WTC11 (cell line): ENCODE measurements at regions not wholly inside any gene's neighbourhood (a gene's known extent, or its start where the extent isn't known, plus 50 kb on each side); places are given as distances from the start of the nearest gene placed in this dataset.
A peak's percentile ranks its signal among the peaks of the same experiment; 100 is the strongest.

ENCODE experiments used
- ATAC-seq: fragments of 200-7000 bp; cut with Tn5 transposase; 2 replicates; pipeline ENCODE4 v1.10.0; 2021; ENCODE audit warnings: mild to moderate bottlenecking, moderate library complexity
- CTCF ChIA-PET: fragments of 300-600 bp; sonication (Branson Sonifier 250); formaldehyde crosslinking; loops from one replicate; lab custom pipeline; 2021; ENCODE audit warnings: antibody characterized with exemption; lab: Charles Lee
- POLR2A ChIA-PET: fragments of 350-600 bp; sonication (Branson Sonifier 250); formaldehyde crosslinking; loops from one replicate; lab custom pipeline; 2021; ENCODE audit warnings: antibody characterized with exemption; lab: Charles Lee
- DNase-seq: peaks from one replicate; pipeline ENCODE4 v3.0.0; 2021; ENCODE audit warnings: low spot score
- H3K27ac Mint-ChIP-seq: 2 replicates; pipeline ENCODE4 v1.8.0; 2021; ENCODE audit warnings: mixed read lengths
- H3K27me3 Mint-ChIP-seq: 2 replicates; pipeline ENCODE4 v1.8.0; 2021; ENCODE audit warnings: low read depth, mild to moderate bottlenecking, moderate library complexity, mixed read lengths
- H3K36me3 Mint-ChIP-seq: 2 replicates; pipeline ENCODE4 v1.8.0; 2021; ENCODE audit warnings: mixed read lengths
- H3K4me1 Mint-ChIP-seq: 2 replicates; pipeline ENCODE4 v1.8.0; 2022; ENCODE audit warnings: mixed read lengths
- H3K4me3 Mint-ChIP-seq: 2 replicates; pipeline ENCODE4 v1.8.0; 2021; ENCODE audit warnings: mild to moderate bottlenecking, moderate library complexity, mixed read lengths
- H3K9me3 Mint-ChIP-seq: 2 replicates; pipeline ENCODE4 v1.8.0; 2021; ENCODE audit warnings: mixed read lengths
- ATF1 ChIP-seq: sonication (generic); formaldehyde crosslinking; IDR thresholded peaks from 2 replicates; pipeline ENCODE4 v1.8.1; 2023; ENCODE audit warnings: mild to moderate bottlenecking, moderate library complexity, missing genetic modification reagents
- CBFB ChIP-seq: sonication (generic); formaldehyde crosslinking; IDR thresholded peaks from 2 replicates; pipeline ENCODE4 v1.8.1; 2022; ENCODE audit warnings: mild to moderate bottlenecking, low read depth, missing genetic modification reagents
- FOXK1 ChIP-seq: sonication (generic); formaldehyde crosslinking; IDR thresholded peaks from 2 replicates; pipeline ENCODE4 v1.8.0; 2022; ENCODE audit warnings: mild to moderate bottlenecking, moderate library complexity, missing genetic modification reagents
- JAZF1 ChIP-seq: fragments of 250-450 bp; sonication (Bioruptor Pico); IDR thresholded peaks from 2 replicates; pipeline ENCODE4 v1.9.0; 2021; ENCODE audit warnings: moderate library complexity, mild to moderate bottlenecking, inconsistent platforms
- NFATC4 ChIP-seq: fragments of 250-450 bp; sonication (Bioruptor Pico); IDR thresholded peaks from 2 replicates; pipeline ENCODE4 v1.9.0; 2021; ENCODE audit warnings: mild to moderate bottlenecking
- NFYB ChIP-seq: sonication (generic); formaldehyde crosslinking; conservative IDR thresholded peaks from 2 replicates; pipeline ENCODE4 v1.8.0; 2022; ENCODE audit warnings: low read depth, missing genetic modification reagents
- NR1H2 ChIP-seq: sonication (generic); formaldehyde crosslinking; IDR thresholded peaks from 2 replicates; pipeline ENCODE4 v1.9.0; 2021; ENCODE audit warnings: mild to moderate bottlenecking, moderate library complexity, missing genetic modification reagents
- SMAD3 ChIP-seq: sonication (generic); formaldehyde crosslinking; IDR thresholded peaks from 2 replicates; pipeline ENCODE4 v1.8.0; 2022; ENCODE audit warnings: missing genetic modification reagents, mild to moderate bottlenecking, borderline replicate concordance
- TCF7 ChIP-seq: sonication (generic); formaldehyde crosslinking; IDR thresholded peaks from 2 replicates; pipeline ENCODE4 v1.8.0; 2022; ENCODE audit warnings: mild to moderate bottlenecking, low read depth, missing genetic modification reagents, moderate library complexity
- ZNF232 ChIP-seq: sonication (generic); formaldehyde crosslinking; IDR thresholded peaks from 2 replicates; pipeline ENCODE4 v1.8.0; 2022; ENCODE audit warnings: mild to moderate bottlenecking, missing genetic modification reagents
- ZNF396 ChIP-seq: fragments of 250-450 bp; sonication (Bioruptor Pico); IDR thresholded peaks from 2 replicates; pipeline ENCODE4 v1.8.0; 2021; ENCODE audit warnings: mild to moderate bottlenecking, moderate library complexity, borderline replicate concordance
- ZNF416 ChIP-seq: fragments of 250-450 bp; sonication (Bioruptor Pico); IDR thresholded peaks from 2 replicates; pipeline ENCODE4 v1.9.0; 2021; ENCODE audit warnings: mild to moderate bottlenecking, inconsistent platforms
- ZNF671 ChIP-seq: fragments of 250-450 bp; sonication (Bioruptor Pico); IDR thresholded peaks from 2 replicates; pipeline ENCODE4 v1.8.0; 2021; ENCODE audit warnings: mild to moderate bottlenecking
- TF ChIP-seq, protein P1 (sequence below): sonication (generic); formaldehyde crosslinking; IDR thresholded peaks from 2 replicates; pipeline ENCODE4 v1.8.1; 2022; ENCODE audit warnings: mild to moderate bottlenecking, missing genetic modification reagents, moderate library complexity, borderline replicate concordance
- TF ChIP-seq, protein P2 (sequence below): sonication (generic); formaldehyde crosslinking; IDR thresholded peaks from 2 replicates; pipeline ENCODE4 v1.8.1; 2022; ENCODE audit warnings: low read depth, missing genetic modification reagents, borderline replicate concordance
- TF ChIP-seq, protein P3 (sequence below): sonication (generic); formaldehyde crosslinking; IDR thresholded peaks from 2 replicates; pipeline ENCODE4 v1.8.0; 2022; ENCODE audit warnings: mild to moderate bottlenecking, missing genetic modification reagents
- TF ChIP-seq, protein P4 (sequence below): fragments of 250-450 bp; sonication (Bioruptor Pico); conservative IDR thresholded peaks from 2 replicates; pipeline ENCODE4 v1.9.0; 2021; ENCODE audit warnings: mild to moderate bottlenecking
- TF ChIP-seq, protein P5 (sequence below): fragments of 250-450 bp; sonication (Bioruptor Pico); IDR thresholded peaks from 2 replicates; pipeline ENCODE4 v1.9.0; 2021; ENCODE audit warnings: mild to moderate bottlenecking, borderline replicate concordance
- TF ChIP-seq, protein P6 (sequence below): sonication (generic); formaldehyde crosslinking; IDR thresholded peaks from 2 replicates; pipeline ENCODE4 v1.8.0; 2023; ENCODE audit warnings: missing genetic modification reagents

DNA sequence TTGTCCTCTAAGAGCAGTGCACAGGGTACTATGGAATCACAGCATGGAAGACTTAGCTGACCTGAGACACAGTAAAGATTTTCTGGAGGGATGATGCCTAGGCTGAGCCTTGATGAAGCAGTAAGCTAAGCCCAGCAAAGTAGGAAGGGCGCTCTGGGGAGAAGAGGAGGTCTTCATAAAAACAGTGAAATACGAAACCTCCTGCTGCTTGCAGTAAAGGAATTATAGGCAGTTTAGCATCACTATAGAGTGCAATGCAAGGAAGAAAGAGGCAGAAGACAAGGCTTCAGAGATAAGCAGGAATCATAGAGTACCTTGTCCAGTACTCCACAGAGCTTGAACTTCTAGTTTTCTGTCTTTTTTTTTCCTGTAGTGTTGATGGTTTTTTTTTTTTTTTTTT lies 555.7 kb upstream of the CADM1 start:
- Mint-ChIP-seq H3K4me1 (peaks cover 32% of the 10 kb centered on the region), H3K36me3 (no peaks in the 10 kb centered on the region), H3K27me3 (peaks cover 48% of the 10 kb centered on the region), H3K4me3 (0 out of 2 replicates have a peak overlapping the region, but pooled peaks have one; percentile 6), H3K9me3 (no peaks in the 10 kb centered on the region), H3K27ac (no peak overlapping the region)
- ATAC-seq (peak; percentile 85), DNase-seq (no peak)
- ChIA-PET POLR2A (interaction anchor here (0.6 kb wide), 1 partner anchor 139 kb away, joined by 3 read pairs; no protein-coding TSS in a partner anchor), CTCF (interaction anchor here (0.5 to 1.7 kb wide), 10 partner anchors 10 to 632 kb away, joined by 3 to 6 read pairs (median 4); no protein-coding TSS in a partner anchor)
- TF ChIP-seq ZNF396 (CRISPR knock-in tag) (no peak), NFATC4 (CRISPR knock-in tag) (no peak), JAZF1 (CRISPR knock-in tag) (no peak), ATF1 (CRISPR knock-in tag) (no peak), ZNF671 (CRISPR knock-in tag) (no peak), CBFB (no peak), ZNF232 (CRISPR knock-in tag) (no peak), TCF7 (CRISPR knock-in tag) (no peak), FOXK1 (CRISPR knock-in tag) (no peak), NFYB (CRISPR knock-in tag) (no peak)
- TF ChIP-seq, protein P1, sequence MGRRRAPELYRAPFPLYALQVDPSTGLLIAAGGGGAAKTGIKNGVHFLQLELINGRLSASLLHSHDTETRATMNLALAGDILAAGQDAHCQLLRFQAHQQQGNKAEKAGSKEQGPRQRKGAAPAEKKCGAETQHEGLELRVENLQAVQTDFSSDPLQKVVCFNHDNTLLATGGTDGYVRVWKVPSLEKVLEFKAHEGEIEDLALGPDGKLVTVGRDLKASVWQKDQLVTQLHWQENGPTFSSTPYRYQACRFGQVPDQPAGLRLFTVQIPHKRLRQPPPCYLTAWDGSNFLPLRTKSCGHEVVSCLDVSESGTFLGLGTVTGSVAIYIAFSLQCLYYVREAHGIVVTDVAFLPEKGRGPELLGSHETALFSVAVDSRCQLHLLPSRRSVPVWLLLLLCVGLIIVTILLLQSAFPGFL (CRISPR knock-in tag): no peak
- TF ChIP-seq, protein P2, sequence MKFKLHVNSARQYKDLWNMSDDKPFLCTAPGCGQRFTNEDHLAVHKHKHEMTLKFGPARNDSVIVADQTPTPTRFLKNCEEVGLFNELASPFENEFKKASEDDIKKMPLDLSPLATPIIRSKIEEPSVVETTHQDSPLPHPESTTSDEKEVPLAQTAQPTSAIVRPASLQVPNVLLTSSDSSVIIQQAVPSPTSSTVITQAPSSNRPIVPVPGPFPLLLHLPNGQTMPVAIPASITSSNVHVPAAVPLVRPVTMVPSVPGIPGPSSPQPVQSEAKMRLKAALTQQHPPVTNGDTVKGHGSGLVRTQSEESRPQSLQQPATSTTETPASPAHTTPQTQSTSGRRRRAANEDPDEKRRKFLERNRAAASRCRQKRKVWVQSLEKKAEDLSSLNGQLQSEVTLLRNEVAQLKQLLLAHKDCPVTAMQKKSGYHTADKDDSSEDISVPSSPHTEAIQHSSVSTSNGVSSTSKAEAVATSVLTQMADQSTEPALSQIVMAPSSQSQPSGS: no peak
- TF ChIP-seq, protein P3, sequence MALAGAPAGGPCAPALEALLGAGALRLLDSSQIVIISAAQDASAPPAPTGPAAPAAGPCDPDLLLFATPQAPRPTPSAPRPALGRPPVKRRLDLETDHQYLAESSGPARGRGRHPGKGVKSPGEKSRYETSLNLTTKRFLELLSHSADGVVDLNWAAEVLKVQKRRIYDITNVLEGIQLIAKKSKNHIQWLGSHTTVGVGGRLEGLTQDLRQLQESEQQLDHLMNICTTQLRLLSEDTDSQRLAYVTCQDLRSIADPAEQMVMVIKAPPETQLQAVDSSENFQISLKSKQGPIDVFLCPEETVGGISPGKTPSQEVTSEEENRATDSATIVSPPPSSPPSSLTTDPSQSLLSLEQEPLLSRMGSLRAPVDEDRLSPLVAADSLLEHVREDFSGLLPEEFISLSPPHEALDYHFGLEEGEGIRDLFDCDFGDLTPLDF (CRISPR knock-in tag): no peak
- TF ChIP-seq, protein P4, sequence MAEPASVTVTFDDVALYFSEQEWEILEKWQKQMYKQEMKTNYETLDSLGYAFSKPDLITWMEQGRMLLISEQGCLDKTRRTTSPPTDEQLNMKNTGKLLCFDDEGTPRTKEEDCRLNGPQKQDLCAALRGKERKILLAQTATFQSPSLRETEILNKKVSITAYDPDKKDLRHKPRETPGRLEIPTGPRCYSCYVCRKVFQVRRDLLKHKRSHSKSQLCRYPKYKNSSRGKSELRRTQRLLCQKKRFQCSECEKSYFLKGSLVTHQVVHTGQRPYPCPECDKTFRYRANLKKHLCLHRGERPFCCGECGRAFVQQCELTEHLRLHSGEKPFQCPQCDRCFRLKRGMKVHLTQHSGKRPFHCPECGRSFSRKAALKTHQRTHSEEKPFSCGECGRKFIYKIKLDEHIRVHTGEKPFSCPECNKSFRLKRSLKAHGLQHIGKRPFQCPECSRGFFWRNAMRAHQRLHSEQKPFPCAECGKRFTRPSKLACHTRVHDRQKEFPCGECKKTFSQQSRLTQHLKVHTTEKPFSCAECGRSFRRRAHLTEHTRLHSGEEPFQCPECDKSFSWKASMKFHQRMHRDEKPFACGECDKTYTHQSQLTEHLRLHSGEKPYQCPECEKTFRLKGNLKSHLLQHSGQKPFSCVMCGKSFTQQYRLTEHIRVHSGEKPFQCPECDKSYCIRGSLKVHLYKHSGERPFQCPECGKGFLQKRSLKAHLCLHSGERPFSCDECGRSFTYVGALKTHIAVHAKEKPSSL (CRISPR knock-in tag): no peak

DNA sequence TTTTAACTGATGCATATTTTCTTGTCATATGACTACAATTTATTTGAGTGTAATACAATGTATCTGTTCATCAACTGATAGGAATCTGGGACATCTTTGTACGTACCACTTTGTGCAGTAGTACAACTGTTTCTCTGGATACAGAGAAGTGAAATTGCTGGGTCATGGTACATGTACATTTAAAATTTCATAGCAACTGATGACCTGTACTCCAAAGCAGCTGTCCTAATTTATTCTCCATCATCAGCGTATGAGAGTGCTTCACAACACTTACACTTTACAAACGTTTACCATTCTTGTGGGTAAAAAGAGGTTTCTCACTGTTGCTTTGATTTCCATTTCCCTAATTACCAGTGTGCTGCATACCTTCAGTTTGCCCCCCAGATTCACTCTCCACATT lies 552.8 kb upstream of the CADM1 start:
- ATAC-seq: no peak
- Mint-ChIP-seq H3K4me3 (no peak overlapping the region), H3K27ac (no peak overlapping the region), H3K27me3 (peaks cover 34% of the 10 kb centered on the region), H3K36me3 (no peaks in the 10 kb centered on the region), H3K4me1 (peaks cover 46% of the 10 kb centered on the region), H3K9me3 (no peaks in the 10 kb centered on the region)
- no peak for DNase-seq
- POLR2A ChIA-PET: no interaction called here
- CTCF ChIA-PET: no interaction called here
- TF ChIP-seq NFATC4 (CRISPR knock-in tag) (no peak), NFYB (CRISPR knock-in tag) (no peak), ZNF396 (CRISPR knock-in tag) (no peak), NR1H2 (no peak), SMAD3 (CRISPR knock-in tag) (no peak), ZNF416 (no peak)
- TF ChIP-seq, protein P1 (CRISPR knock-in tag): no peak
- TF ChIP-seq, protein P5, sequence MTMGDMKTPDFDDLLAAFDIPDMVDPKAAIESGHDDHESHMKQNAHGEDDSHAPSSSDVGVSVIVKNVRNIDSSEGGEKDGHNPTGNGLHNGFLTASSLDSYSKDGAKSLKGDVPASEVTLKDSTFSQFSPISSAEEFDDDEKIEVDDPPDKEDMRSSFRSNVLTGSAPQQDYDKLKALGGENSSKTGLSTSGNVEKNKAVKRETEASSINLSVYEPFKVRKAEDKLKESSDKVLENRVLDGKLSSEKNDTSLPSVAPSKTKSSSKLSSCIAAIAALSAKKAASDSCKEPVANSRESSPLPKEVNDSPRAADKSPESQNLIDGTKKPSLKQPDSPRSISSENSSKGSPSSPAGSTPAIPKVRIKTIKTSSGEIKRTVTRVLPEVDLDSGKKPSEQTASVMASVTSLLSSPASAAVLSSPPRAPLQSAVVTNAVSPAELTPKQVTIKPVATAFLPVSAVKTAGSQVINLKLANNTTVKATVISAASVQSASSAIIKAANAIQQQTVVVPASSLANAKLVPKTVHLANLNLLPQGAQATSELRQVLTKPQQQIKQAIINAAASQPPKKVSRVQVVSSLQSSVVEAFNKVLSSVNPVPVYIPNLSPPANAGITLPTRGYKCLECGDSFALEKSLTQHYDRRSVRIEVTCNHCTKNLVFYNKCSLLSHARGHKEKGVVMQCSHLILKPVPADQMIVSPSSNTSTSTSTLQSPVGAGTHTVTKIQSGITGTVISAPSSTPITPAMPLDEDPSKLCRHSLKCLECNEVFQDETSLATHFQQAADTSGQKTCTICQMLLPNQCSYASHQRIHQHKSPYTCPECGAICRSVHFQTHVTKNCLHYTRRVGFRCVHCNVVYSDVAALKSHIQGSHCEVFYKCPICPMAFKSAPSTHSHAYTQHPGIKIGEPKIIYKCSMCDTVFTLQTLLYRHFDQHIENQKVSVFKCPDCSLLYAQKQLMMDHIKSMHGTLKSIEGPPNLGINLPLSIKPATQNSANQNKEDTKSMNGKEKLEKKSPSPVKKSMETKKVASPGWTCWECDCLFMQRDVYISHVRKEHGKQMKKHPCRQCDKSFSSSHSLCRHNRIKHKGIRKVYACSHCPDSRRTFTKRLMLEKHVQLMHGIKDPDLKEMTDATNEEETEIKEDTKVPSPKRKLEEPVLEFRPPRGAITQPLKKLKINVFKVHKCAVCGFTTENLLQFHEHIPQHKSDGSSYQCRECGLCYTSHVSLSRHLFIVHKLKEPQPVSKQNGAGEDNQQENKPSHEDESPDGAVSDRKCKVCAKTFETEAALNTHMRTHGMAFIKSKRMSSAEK (CRISPR knock-in tag): no peak
- TF ChIP-seq, protein P6, sequence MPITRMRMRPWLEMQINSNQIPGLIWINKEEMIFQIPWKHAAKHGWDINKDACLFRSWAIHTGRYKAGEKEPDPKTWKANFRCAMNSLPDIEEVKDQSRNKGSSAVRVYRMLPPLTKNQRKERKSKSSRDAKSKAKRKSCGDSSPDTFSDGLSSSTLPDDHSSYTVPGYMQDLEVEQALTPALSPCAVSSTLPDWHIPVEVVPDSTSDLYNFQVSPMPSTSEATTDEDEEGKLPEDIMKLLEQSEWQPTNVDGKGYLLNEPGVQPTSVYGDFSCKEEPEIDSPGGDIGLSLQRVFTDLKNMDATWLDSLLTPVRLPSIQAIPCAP (CRISPR knock-in tag): no peak
- TF ChIP-seq, protein P3 (CRISPR knock-in tag): no peak
